ENCODE measurements at regions not wholly inside any gene's neighbourhood (a gene's known extent, or its start where the extent isn't known, plus 50 kb on each side); places are given as distances from the start of the nearest gene placed in this dataset.

DNA sequence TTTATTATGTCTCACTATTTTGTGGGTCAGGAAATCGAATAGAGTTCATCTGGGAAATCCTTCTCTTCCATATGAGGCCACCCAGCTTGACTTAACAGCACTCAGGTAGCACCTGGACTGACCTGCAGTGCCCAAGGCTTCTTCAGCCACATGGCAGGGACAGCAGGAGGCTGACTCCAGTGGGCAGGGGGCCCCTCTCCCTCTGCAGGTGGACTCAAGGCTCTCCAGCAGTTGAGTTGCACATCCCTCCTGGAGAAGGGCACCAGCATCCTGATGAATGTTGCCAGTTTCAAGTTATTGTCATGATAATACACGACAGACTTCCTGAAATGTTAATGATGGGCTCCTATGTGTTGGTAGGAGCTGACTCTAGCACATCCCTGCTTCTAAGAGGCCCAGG lies 338.1 kb upstream of the RAB6C start:
- H3K4me3 ChIP-seq, result no peak overlapping the region
- DNase-seq, result no peak
- H3K4me1 ChIP-seq, result no peaks in the 10 kb centered on the region
- no peak overlapping the region for H3K27ac ChIP-seq
- 78 to 83% methylated on average over 2 of the region's 2 CpGs for WGBS, 2 donors
- no peaks in the 10 kb centered on the region for H3K27me3 ChIP-seq
- intact Hi-C loops (cut with DNase I; ENCODE audit: low total_unique reads), result no loop called here
- H3K9me3 ChIP-seq, result no peaks in the 10 kb centered on the region
- no peaks in the 10 kb centered on the region for H3K36me3 ChIP-seq (ENCODE audit: low read depth, missing control alignments)
- TF ChIP-seq, protein P1, sequence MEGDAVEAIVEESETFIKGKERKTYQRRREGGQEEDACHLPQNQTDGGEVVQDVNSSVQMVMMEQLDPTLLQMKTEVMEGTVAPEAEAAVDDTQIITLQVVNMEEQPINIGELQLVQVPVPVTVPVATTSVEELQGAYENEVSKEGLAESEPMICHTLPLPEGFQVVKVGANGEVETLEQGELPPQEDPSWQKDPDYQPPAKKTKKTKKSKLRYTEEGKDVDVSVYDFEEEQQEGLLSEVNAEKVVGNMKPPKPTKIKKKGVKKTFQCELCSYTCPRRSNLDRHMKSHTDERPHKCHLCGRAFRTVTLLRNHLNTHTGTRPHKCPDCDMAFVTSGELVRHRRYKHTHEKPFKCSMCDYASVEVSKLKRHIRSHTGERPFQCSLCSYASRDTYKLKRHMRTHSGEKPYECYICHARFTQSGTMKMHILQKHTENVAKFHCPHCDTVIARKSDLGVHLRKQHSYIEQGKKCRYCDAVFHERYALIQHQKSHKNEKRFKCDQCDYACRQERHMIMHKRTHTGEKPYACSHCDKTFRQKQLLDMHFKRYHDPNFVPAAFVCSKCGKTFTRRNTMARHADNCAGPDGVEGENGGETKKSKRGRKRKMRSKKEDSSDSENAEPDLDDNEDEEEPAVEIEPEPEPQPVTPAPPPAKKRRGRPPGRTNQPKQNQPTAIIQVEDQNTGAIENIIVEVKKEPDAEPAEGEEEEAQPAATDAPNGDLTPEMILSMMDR (IDR thresholded peaks at IDR 0.05), result no peak
- no peak for TF ChIP-seq POLR2A (IDR thresholded peaks at IDR 0.05)

DNA sequence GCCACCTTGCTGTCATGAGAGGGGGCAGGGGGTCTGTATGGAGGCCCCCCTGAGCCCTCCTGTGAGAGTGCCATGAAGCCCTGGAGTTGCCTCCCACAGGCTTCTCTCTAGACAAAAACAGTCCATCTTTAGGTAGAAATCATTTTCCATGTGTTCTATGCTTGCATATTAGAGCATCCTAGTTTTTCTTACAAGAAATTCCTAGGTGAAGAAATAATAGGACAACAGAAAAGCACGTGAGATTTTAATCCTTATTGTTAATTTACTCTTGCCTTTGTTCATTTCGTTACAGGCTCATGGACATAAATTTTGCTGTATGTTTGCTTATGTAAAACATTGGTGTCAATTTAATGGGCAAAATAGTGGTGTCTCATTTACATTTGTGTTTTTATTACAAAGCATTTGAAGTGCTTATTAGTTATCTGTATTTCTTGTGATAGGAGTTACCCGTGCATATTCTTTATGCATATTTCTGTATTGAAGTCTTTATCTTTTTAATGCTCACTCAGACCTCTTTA lies 336.9 kb upstream of the RAB6C start:
- no peak for DNase-seq
- intact Hi-C loops (cut with DNase I; ENCODE audit: low total_unique reads), result no loop called here
- Histone ChIP-seq H3K27me3 (no peaks in the 10 kb centered on the region), H3K36me3 (ENCODE audit: low read depth, missing control alignments) (no peaks in the 10 kb centered on the region), H3K4me1 (no peaks in the 10 kb centered on the region), H3K27ac (no peak overlapping the region), H3K9me3 (no peaks in the 10 kb centered on the region), H3K4me3 (no peak overlapping the region)
- WGBS, 2 donors, result 71 to 85% methylated on average over 3 of the region's 3 CpGs
- TF ChIP-seq, protein P1 (IDR thresholded peaks at IDR 0.05), result no peak
- no peak for TF ChIP-seq POLR2A (IDR thresholded peaks at IDR 0.05)

DNA sequence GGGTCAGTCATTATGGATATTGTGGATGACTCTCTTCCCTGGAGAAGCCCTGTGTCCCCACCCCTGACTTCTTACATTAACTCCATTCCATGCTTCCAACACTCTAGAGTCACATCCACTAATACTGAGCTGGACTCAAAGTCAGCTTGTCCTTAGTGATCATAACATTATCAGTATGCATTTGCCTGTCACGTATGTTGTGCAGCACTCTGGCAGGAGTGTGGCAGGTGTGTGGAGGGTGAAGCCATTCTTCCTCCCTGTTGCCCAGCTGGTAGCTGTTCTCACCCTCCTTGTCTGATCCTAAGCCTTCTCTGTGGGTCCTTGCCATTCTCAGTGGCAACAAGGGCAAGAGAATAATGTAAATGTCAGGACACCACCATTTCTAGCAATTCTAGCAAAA lies 334.1 kb upstream of the RAB6C start:
- Histone ChIP-seq H3K4me1 (no peaks in the 10 kb centered on the region), H3K27me3 (no peaks in the 10 kb centered on the region), H3K4me3 (no peak overlapping the region), H3K36me3 (ENCODE audit: low read depth, missing control alignments) (no peaks in the 10 kb centered on the region), H3K27ac (no peak overlapping the region), H3K9me3 (no peaks in the 10 kb centered on the region)
- 90 to 100% methylated on average over 1 of the region's 1 CpG for WGBS, 2 donors
- intact Hi-C loops (cut with DNase I; ENCODE audit: low total_unique reads), result no loop called here
- TF ChIP-seq, protein P1 (IDR thresholded peaks at IDR 0.05), result no peak
- no peak for TF ChIP-seq POLR2A (IDR thresholded peaks at IDR 0.05)
- no peak for DNase-seq

GRCh38 chr2:129646107-129646506 lies 333.4 kb upstream of the RAB6C start:
- Histone ChIP-seq H3K9me3 (no peaks in the 10 kb centered on the region), H3K36me3 (ENCODE audit: low read depth, missing control alignments) (no peaks in the 10 kb centered on the region), H3K4me3 (no peak overlapping the region), H3K27ac (no peak overlapping the region), H3K27me3 (no peaks in the 10 kb centered on the region), H3K4me1 (no peaks in the 10 kb centered on the region)
- no peak for DNase-seq
- intact Hi-C loops (cut with DNase I; ENCODE audit: low total_unique reads), result no loop called here
- no peak for TF ChIP-seq POLR2A (IDR thresholded peaks at IDR 0.05)
- TF ChIP-seq, protein P1 (IDR thresholded peaks at IDR 0.05), result no peak
- WGBS, 2 donors, result 85 to 96% methylated on average over 3 to 5 of the region's 6 CpGs

DNA sequence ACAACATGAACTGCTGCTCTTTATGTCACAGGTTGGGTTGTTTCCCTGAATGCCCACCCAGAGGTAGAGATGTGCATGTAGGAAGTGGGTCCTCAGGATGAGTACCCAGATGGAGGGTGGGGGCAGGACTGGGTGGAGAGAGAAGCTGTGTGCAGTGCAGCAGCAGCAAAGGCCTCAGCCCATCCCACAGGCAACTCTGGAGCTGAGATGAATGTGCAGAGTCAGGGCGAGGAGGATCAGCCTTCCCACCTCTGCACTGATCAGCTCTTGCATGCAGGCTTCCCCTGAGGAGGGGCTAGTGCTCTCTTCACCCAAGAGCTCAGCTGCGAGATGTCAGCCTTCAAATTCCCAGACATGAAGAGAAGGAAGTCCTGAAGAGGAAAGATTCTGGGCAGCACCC lies 326.2 kb upstream of the RAB6C start:
- DNase-seq, result no peak
- H3K4me3 ChIP-seq, result no peak overlapping the region
- H3K9me3 ChIP-seq, result no peaks in the 10 kb centered on the region
- H3K27me3 ChIP-seq, result no peaks in the 10 kb centered on the region
- H3K27ac ChIP-seq, result no peak overlapping the region
- H3K36me3 ChIP-seq (ENCODE audit: low read depth, missing control alignments), result no peaks in the 10 kb centered on the region
- no peaks in the 10 kb centered on the region for H3K4me1 ChIP-seq
- intact Hi-C loops (cut with DNase I; ENCODE audit: low total_unique reads), result no loop called here
- TF ChIP-seq, protein P1 (IDR thresholded peaks at IDR 0.05), result no peak
- no peak for TF ChIP-seq POLR2A (IDR thresholded peaks at IDR 0.05)
- WGBS, 2 donors, result 60 to 74% methylated on average over 2 of the region's 2 CpGs

Measured in testis (tissue), 2 donors.